GM12878 (cell line): ENCODE measurements at regions not wholly inside any gene's neighbourhood (a gene's known extent, or its start where the extent isn't known, plus 50 kb on each side); places are given as distances from the start of the nearest gene placed in this dataset.

Experiments used
- CEBPB ChIP-seq, 2 experiments: fragments of 150-350 bp in 1 of 2; IDR thresholded peaks; 2 replicates each; pipeline ENCODE4 v1.6.1; 2012 to 2014; ENCODE audit warnings: low read depth in 2 of 2, low read length in 2 of 2, borderline replicate concordance in 1 of 2, inconsistent platforms in 1 of 2
- JUNB ChIP-seq: IDR thresholded peaks from 2 replicates; pipeline ENCODE4 v1.6.1; 2016; ENCODE audit warnings: antibody characterized with exemption, mild to moderate bottlenecking
- POLR2AphosphoS5 ChIP-seq: IDR thresholded peaks from 2 replicates; pipeline ENCODE4 v1.6.1; 2011; ENCODE audit warnings: mild to moderate bottlenecking, low read length, inconsistent platforms
- SMC3 ChIP-seq: IDR thresholded peaks from 2 replicates; pipeline ENCODE4 v1.6.1; 2011; ENCODE audit warnings: low read length, improper control_type of control experiment, borderline replicate concordance
- TF ChIP-seq, protein P1 (sequence below): IDR thresholded peaks from 2 replicates; pipeline ENCODE4 v1.6.1; 2012; ENCODE audit warnings: low read length, inconsistent platforms
- TF ChIP-seq, protein P2 (sequence below): fragments of 450-650 bp; formaldehyde crosslinking; IDR thresholded peaks from 2 replicates; pipeline ENCODE4 v1.5.0; 2022; ENCODE audit warnings: mild to moderate bottlenecking, missing genetic modification characterization

DNA sequence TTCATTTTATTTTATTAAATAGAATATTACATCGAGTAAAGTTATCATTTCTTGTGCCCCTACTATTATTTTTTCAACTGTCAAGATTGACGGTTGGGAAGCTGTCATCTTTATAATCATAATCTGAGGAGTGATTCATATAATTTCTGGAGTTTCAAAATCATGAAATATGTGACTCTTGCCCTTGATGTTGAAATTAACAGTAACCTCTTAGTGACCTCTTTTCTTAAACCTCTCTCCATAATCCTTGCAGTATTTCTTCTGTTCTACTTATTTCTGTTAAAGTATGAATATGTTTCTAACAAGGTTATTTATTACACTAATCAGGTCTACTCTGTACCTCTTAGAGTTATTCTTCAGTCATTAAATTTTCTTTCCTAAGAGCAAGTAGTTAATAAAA is 663.8 kb downstream of the LIG4 start:
- no peak for TF ChIP-seq POLR2AphosphoS5
- TF ChIP-seq, protein P1, sequence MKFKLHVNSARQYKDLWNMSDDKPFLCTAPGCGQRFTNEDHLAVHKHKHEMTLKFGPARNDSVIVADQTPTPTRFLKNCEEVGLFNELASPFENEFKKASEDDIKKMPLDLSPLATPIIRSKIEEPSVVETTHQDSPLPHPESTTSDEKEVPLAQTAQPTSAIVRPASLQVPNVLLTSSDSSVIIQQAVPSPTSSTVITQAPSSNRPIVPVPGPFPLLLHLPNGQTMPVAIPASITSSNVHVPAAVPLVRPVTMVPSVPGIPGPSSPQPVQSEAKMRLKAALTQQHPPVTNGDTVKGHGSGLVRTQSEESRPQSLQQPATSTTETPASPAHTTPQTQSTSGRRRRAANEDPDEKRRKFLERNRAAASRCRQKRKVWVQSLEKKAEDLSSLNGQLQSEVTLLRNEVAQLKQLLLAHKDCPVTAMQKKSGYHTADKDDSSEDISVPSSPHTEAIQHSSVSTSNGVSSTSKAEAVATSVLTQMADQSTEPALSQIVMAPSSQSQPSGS, result no peak
- TF ChIP-seq CEBPB (IDR thresholded peaks at IDR 0.05; ENCODE audit: borderline replicate concordance in 1 of 2, low read depth in 2 of 2, low read length in 2 of 2), result no peak
- no peak for TF ChIP-seq SMC3
- TF ChIP-seq, protein P2, sequence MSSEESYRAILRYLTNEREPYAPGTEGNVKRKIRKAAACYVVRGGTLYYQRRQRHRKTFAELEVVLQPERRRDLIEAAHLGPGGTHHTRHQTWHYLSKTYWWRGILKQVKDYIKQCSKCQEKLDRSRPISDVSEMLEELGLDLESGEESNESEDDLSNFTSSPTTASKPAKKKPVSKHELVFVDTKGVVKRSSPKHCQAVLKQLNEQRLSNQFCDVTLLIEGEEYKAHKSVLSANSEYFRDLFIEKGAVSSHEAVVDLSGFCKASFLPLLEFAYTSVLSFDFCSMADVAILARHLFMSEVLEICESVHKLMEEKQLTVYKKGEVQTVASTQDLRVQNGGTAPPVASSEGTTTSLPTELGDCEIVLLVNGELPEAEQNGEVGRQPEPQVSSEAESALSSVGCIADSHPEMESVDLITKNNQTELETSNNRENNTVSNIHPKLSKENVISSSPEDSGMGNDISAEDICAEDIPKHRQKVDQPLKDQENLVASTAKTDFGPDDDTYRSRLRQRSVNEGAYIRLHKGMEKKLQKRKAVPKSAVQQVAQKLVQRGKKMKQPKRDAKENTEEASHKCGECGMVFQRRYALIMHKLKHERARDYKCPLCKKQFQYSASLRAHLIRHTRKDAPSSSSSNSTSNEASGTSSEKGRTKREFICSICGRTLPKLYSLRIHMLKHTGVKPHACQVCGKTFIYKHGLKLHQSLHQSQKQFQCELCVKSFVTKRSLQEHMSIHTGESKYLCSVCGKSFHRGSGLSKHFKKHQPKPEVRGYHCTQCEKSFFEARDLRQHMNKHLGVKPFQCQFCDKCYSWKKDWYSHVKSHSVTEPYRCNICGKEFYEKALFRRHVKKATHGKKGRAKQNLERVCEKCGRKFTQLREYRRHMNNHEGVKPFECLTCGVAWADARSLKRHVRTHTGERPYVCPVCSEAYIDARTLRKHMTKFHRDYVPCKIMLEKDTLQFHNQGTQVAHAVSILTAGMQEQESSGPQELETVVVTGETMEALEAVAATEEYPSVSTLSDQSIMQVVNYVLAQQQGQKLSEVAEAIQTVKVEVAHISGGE, result no peak
- TF ChIP-seq JUNB, result no peak
